ENCODE measurements at regions not wholly inside any gene's neighbourhood (a gene's known extent, or its start where the extent isn't known, plus 50 kb on each side); places are given as distances from the start of the nearest gene placed in this dataset.

DNA sequence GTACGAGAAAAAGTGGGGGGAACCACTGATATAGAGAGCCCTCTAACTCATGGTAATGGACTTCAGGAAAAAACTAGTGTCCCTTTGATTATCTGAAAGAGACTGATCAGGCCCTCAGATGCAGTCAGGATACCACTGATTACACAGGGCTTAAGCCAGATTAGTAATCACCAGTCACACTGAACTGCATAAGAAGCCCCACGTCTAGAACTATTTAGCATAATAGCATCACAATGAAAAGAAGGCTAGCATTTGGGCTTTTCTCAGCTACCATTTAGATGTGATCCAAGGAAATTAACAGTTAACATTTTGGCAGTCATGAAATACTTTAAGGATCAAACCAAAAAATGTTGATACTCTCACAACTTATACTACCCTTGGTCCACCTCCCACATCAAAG, 813.1 kb upstream of the POU3F3 start:
- Histone ChIP-seq H2AFZ (ENCODE audit: low read depth, low read length) (no peak overlapping the region), H3K4me1 (ENCODE audit: insufficient read depth, low read length) (no peaks in the 10 kb centered on the region), H3K27me3 (ENCODE audit: insufficient read depth, low read length) (no peaks in the 10 kb centered on the region), H3K4me3 (ENCODE audit: low read length) (no peak overlapping the region), H3K9me3 (ENCODE audit: low read length) (no peaks in the 10 kb centered on the region), H3K36me3 (ENCODE audit: insufficient read depth, low read length) (no peaks in the 10 kb centered on the region)

DNA sequence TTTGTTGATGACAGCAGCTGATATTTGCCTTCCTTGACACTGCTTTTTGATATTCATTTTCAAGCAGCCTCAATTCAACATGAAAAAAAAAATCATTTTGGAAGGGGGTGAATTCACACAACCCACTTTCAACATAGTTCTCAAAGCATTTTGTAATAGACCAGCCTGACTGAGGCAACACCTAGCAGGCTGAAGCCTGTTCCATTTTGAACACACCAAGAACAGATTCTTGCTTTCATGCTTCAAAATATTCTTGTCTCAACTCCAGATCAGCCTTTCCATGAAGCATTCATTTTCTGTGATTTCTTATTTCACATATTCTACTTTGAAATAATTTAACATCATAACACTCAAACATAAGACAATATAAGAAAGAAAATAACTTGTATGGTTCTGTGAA, 812.6 kb upstream of the POU3F3 start:
- H2AFZ ChIP-seq (ENCODE audit: low read depth, low read length): no peak overlapping the region
- H3K4me3 ChIP-seq (ENCODE audit: low read length): no peak overlapping the region
- no peaks in the 10 kb centered on the region for H3K36me3 ChIP-seq (ENCODE audit: insufficient read depth, low read length)
- no peaks in the 10 kb centered on the region for H3K27me3 ChIP-seq (ENCODE audit: insufficient read depth, low read length)
- no peaks in the 10 kb centered on the region for H3K4me1 ChIP-seq (ENCODE audit: insufficient read depth, low read length)
- H3K9me3 ChIP-seq (ENCODE audit: low read length): no peaks in the 10 kb centered on the region

DNA sequence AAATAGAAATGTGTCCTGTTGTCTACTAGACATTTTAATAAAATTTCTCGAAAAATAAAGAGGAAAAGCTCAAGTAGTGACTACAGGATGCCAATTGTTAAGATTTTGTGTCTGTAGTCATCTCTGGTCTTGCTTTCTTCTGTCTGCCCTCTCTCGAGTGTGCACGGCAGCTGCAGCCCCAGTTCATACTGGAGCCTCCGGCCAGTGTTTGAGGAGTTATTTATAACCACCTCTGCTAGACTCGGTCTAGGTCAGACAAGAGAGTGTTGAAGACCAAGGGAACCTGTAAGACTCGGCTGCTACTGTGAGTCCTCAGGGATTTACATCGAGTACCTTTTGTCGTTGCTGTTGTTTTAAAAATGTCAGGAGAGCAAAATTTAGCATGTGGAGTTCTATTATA, 810.1 kb upstream of the POU3F3 start:
- no peak overlapping the region for H2AFZ ChIP-seq (ENCODE audit: low read depth, low read length)
- no peaks in the 10 kb centered on the region for H3K9me3 ChIP-seq (ENCODE audit: low read length)
- no peak overlapping the region for H3K4me3 ChIP-seq (ENCODE audit: low read length)
- no peaks in the 10 kb centered on the region for H3K4me1 ChIP-seq (ENCODE audit: insufficient read depth, low read length)
- no peaks in the 10 kb centered on the region for H3K36me3 ChIP-seq (ENCODE audit: insufficient read depth, low read length)
- no peaks in the 10 kb centered on the region for H3K27me3 ChIP-seq (ENCODE audit: insufficient read depth, low read length)

DNA sequence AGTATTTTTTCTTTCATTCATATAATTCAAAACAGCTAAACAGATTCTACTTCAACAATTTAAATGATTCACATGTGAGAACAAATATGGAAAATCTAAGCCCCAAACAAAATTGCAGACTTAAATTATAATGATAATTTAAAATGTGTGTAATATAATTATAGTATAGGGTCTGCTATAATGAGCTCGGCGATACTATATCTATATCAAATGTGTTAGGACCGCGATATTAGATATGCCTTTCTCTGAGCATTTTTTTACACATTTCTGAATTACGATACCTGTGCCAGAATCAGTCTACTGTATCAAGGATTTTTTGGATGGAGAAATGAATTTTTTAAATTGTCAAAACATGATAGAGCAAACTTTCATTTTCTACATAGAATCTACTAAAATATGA, 808.8 kb upstream of the POU3F3 start:
- Histone ChIP-seq H3K4me3 (ENCODE audit: low read length) (no peak overlapping the region), H2AFZ (ENCODE audit: low read depth, low read length) (no peak overlapping the region), H3K9me3 (ENCODE audit: low read length) (no peaks in the 10 kb centered on the region), H3K27me3 (ENCODE audit: insufficient read depth, low read length) (no peaks in the 10 kb centered on the region), H3K36me3 (ENCODE audit: insufficient read depth, low read length) (no peaks in the 10 kb centered on the region), H3K4me1 (ENCODE audit: insufficient read depth, low read length) (no peaks in the 10 kb centered on the region)

DNA sequence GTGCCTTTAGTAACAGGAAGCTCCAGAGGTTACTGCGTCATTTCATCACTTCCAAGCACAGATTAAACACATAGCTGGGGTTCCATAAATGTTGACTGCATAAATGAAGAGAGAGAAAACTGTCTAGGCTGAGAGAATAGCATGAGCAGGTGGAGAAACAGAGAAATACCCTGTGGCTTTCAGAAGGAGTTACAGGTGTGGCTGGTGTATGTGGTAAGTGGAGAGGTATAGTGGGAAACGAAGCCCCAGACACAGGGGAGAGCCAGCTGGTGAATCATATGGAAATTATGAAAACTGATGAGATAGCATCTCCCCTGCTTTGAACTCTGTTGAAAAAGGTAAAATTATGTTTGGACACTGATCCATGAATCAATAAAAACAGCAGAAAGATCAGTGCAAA, 807.4 kb upstream of the POU3F3 start:
- no peaks in the 10 kb centered on the region for H3K4me1 ChIP-seq (ENCODE audit: insufficient read depth, low read length)

DNA sequence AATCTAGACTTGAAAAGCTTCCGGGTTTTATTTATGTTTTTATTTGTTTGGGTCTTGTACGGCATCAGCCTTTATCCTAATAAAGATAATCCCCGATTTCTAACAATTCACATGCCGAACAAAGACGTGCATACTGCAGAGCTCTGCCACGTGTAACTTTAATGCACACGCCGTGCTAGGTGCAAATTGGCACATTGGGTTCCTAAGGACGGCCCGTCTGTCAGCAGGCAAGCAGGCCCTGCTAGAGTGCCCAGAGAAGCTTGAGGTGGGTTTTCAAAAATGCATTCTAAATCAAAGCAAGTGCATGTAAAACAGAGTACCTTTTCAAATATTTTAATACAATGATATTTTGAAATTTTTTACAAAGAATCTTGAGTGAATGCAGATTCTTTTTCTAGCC, 806.4 kb upstream of the POU3F3 start:
- no peaks in the 10 kb centered on the region for H3K27me3 ChIP-seq (ENCODE audit: insufficient read depth, low read length)
- no peaks in the 10 kb centered on the region for H3K4me1 ChIP-seq (ENCODE audit: insufficient read depth, low read length)
- H3K4me3 ChIP-seq (ENCODE audit: low read length): no peak overlapping the region
- H3K9me3 ChIP-seq (ENCODE audit: low read length): no peaks in the 10 kb centered on the region
- H2AFZ ChIP-seq (ENCODE audit: low read depth, low read length): no peak overlapping the region
- H3K36me3 ChIP-seq (ENCODE audit: insufficient read depth, low read length): no peaks in the 10 kb centered on the region

More for the DNA sequence above, 807.4 kb upstream of the POU3F3 start:
- no peaks in the 10 kb centered on the region for H3K27me3 ChIP-seq (ENCODE audit: insufficient read depth, low read length)
- H3K9me3 ChIP-seq (ENCODE audit: low read length): no peaks in the 10 kb centered on the region
- no peak overlapping the region for H3K4me3 ChIP-seq (ENCODE audit: low read length)
- H3K36me3 ChIP-seq (ENCODE audit: insufficient read depth, low read length): no peaks in the 10 kb centered on the region
- no peak overlapping the region for H2AFZ ChIP-seq (ENCODE audit: low read depth, low read length)

DNA sequence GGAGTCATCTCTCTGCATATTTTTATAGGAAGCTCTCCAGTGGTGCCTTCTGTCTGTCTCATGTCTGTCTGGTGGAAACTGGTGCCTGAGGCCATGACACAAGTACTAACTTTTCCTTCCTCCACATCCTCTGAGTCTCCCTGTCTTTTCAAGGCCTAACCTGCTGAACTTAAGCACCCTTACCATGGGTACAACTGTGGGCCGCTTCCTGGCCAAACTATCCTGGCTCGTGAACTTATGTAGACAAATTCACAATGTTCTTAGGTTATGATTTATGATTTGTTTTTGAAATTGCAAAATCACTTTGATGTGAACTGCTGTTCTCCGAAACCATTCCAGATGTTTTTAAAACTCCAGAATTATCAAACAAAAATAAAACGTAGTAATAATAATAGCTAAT, 804.5 kb upstream of the POU3F3 start:
- Histone ChIP-seq H2AFZ (ENCODE audit: low read depth, low read length) (no peak overlapping the region), H3K4me1 (ENCODE audit: insufficient read depth, low read length) (no peaks in the 10 kb centered on the region), H3K9me3 (ENCODE audit: low read length) (no peaks in the 10 kb centered on the region), H3K36me3 (ENCODE audit: insufficient read depth, low read length) (no peaks in the 10 kb centered on the region), H3K27me3 (ENCODE audit: insufficient read depth, low read length) (no peaks in the 10 kb centered on the region), H3K4me3 (ENCODE audit: low read length) (no peak overlapping the region)

DNA sequence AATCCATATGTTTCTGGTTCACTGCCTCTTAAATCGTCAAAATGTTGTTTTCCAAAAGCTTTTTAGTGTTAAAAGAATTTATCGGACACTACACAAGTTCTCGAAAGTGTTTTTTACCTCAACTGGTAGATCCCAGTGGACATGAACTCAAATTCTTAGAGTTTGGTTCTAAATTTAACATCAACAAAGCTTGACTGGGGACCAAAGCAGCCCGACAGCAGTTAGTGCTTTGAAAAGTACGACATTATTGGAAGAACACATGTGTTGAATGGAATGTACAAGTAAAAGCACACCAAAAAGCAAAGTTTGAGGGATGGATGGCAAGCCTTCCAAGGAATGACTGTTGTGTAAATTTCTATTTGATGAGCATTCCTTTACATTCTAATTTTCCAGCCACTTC, 803.9 kb upstream of the POU3F3 start:
- H3K4me3 ChIP-seq (ENCODE audit: low read length): no peak overlapping the region
- no peaks in the 10 kb centered on the region for H3K9me3 ChIP-seq (ENCODE audit: low read length)
- no peak overlapping the region for H2AFZ ChIP-seq (ENCODE audit: low read depth, low read length)
- H3K36me3 ChIP-seq (ENCODE audit: insufficient read depth, low read length): no peaks in the 10 kb centered on the region
- no peaks in the 10 kb centered on the region for H3K4me1 ChIP-seq (ENCODE audit: insufficient read depth, low read length)
- no peaks in the 10 kb centered on the region for H3K27me3 ChIP-seq (ENCODE audit: insufficient read depth, low read length)

DNA sequence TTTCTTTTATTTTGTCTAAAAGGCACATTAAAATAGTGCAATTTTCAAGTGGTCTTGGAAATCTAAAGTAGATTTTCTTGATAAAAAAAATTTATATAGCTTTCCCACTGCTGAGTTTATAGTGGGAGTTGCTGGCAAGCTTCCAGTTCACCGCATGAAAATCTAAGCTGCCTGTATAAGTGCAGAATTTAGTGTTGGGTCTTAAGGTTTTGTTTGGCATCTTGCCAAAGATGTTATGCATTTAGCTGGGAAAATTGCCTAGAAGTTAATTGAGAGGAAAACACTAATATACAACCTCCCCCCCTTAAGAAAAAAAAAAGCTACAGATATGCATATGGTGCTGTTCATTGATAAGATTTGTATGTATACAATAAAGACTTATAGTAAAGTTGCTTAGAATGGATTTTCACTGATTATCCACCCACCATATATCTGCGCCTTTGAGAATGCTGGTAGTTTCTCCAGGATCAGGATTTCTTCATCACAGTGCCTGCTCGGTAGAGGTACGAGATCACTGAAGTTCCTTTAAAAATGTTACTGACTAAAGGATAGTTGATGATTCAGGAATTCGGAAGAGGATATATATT, 803.2 kb upstream of the POU3F3 start:
- no peaks in the 10 kb centered on the region for H3K9me3 ChIP-seq (ENCODE audit: low read length)
- H3K36me3 ChIP-seq (ENCODE audit: insufficient read depth, low read length): no peaks in the 10 kb centered on the region
- H3K27me3 ChIP-seq (ENCODE audit: insufficient read depth, low read length): no peaks in the 10 kb centered on the region
- no peak overlapping the region for H2AFZ ChIP-seq (ENCODE audit: low read depth, low read length)
- no peaks in the 10 kb centered on the region for H3K4me1 ChIP-seq (ENCODE audit: insufficient read depth, low read length)
- no peak overlapping the region for H3K4me3 ChIP-seq (ENCODE audit: low read length)

DNA sequence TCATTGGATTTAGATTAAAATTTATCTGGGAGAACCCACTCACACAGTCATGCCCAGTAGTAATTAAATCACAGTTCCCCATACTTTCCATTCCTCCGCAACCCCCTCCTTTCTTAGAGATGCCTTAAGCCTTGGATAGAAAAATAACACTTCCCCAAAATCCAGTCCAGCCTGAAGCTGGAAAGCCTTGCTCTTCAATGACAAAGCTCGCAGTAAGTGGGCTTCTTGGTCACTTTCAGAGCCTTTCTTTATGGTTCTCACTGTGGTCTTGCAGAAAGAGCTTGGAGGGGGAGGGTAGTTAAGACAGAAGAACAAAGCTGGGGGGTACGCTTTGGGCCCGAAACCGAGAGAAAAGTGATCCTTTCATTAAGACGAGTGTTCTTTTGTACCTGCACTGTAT, 802.1 kb upstream of the POU3F3 start:
- no peaks in the 10 kb centered on the region for H3K9me3 ChIP-seq (ENCODE audit: low read length)
- H2AFZ ChIP-seq (ENCODE audit: low read depth, low read length): no peak overlapping the region
- H3K36me3 ChIP-seq (ENCODE audit: insufficient read depth, low read length): no peaks in the 10 kb centered on the region
- H3K4me1 ChIP-seq (ENCODE audit: insufficient read depth, low read length): no peaks in the 10 kb centered on the region
- no peak overlapping the region for H3K4me3 ChIP-seq (ENCODE audit: low read length)
- no peaks in the 10 kb centered on the region for H3K27me3 ChIP-seq (ENCODE audit: insufficient read depth, low read length)

DNA sequence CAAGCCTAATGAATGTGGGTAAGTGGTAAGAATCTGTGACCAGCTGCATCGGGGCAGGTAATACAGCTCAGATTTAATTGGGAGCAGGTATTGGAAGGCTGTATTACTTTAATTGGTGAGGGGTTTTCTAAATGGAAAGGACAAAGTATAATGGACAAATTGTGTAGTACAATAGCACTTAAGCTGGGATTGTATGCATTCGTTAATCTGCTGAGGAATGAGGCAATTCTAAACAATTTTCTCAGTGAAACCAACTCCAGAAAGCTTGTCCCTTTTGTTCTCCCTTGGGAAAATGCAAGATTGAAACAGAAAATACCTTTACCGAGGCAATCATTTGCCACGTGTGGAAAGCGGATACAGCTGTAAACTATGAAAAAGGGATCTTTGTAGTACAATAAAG, 801.6 kb upstream of the POU3F3 start:
- Histone ChIP-seq H2AFZ (ENCODE audit: low read depth, low read length) (no peak overlapping the region), H3K9me3 (ENCODE audit: low read length) (no peaks in the 10 kb centered on the region), H3K36me3 (ENCODE audit: insufficient read depth, low read length) (no peaks in the 10 kb centered on the region), H3K4me3 (ENCODE audit: low read length) (no peak overlapping the region), H3K27me3 (ENCODE audit: insufficient read depth, low read length) (no peaks in the 10 kb centered on the region), H3K4me1 (ENCODE audit: insufficient read depth, low read length) (no peaks in the 10 kb centered on the region)

DNA sequence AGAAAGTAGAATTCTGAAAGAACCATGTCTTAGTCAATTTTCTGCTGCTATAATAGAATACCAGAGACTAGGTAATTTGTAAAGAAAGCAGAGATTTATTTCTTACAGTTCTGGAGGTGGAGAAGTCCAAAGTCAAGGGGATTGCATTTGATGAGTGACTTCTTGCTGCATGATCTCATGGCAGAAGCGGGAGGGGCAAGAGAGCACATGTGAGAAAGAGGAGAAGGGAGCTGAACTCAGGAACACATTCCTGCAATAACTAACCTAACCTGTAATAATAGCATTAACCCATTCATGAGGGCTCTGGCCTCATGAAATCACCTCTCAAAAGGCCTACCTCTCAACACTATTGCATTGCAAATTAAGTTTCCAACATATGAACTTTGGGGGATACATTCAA, 797.5 kb upstream of the POU3F3 start:
- H3K9me3 ChIP-seq (ENCODE audit: low read length): no peaks in the 10 kb centered on the region
- H3K4me1 ChIP-seq (ENCODE audit: insufficient read depth, low read length): no peaks in the 10 kb centered on the region
- no peaks in the 10 kb centered on the region for H3K36me3 ChIP-seq (ENCODE audit: insufficient read depth, low read length)
- H3K27me3 ChIP-seq (ENCODE audit: insufficient read depth, low read length): no peaks in the 10 kb centered on the region
- no peak overlapping the region for H3K4me3 ChIP-seq (ENCODE audit: low read length)
- H2AFZ ChIP-seq (ENCODE audit: low read depth, low read length): no peak overlapping the region

DNA sequence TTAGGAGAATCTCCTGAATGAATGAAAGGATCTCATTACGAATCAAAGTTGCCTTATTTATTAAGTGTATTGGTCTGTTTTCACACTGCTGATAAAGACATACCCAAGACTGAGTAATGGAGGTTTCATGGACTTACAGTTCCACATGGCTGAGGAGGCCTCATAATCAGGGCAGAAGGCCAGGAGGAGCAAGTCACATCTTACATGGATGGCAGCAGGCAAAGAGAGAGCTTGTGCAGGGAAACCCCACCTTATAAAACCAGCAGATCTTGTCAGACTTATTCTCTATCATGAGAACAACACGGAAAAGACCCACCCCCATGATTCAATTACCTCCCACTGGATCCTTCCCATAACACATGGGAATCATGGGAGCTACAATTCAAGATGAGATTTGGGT, 785.2 kb upstream of the POU3F3 start:
- Histone ChIP-seq H2AFZ (ENCODE audit: low read depth, low read length) (no peak overlapping the region), H3K9me3 (ENCODE audit: low read length) (peaks cover 5% of the 10 kb centered on the region), H3K4me3 (ENCODE audit: low read length) (no peak overlapping the region), H3K36me3 (ENCODE audit: insufficient read depth, low read length) (no peaks in the 10 kb centered on the region), H3K4me1 (ENCODE audit: insufficient read depth, low read length) (no peaks in the 10 kb centered on the region), H3K27me3 (ENCODE audit: insufficient read depth, low read length) (no peaks in the 10 kb centered on the region)

DNA sequence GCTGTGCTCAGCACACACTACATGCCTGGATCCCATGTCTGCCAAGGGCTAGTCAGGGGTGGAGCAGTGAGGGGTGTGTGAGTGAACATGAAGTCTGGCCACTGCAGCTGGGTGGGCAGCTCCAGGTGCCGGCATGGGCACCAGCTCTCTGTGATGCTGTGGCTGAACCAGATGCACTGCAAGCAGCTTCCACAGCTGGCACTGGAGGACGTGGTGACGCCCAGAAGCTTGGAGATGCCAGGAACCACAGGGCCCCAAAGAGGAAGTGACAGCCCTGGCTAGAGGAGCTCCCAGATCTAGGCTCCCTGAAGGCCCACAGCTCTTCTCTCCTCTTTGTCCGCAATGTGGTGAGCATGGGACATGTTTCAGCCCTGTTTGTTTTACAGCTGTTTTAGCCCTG, 776.3 kb upstream of the POU3F3 start:
- Histone ChIP-seq H3K4me3 (ENCODE audit: low read length) (no peak overlapping the region), H2AFZ (ENCODE audit: low read depth, low read length) (no peak overlapping the region), H3K9me3 (ENCODE audit: low read length) (peaks cover 6% of the 10 kb centered on the region)

More for the DNA sequence above, 776.3 kb upstream of the POU3F3 start:
- Histone ChIP-seq H3K27me3 (ENCODE audit: insufficient read depth, low read length) (no peaks in the 10 kb centered on the region), H3K36me3 (ENCODE audit: insufficient read depth, low read length) (no peaks in the 10 kb centered on the region), H3K4me1 (ENCODE audit: insufficient read depth, low read length) (no peaks in the 10 kb centered on the region)

Data from neuron (in vitro differentiated cells).